Body of pancreas (tissue), 4 donors: ENCODE measurements at regions not wholly inside any gene's neighbourhood (a gene's known extent, or its start where the extent isn't known, plus 50 kb on each side); places are given as distances from the start of the nearest gene placed in this dataset.

Experiments
- ATAC-seq: fragments of 150-250 bp; one replicate; pipeline ENCODE4 v1.9.1; 2016
- DNase-seq, 4 donors: peaks; one replicate each; pipeline ENCODE4 v3.0.0-alpha.2; 2019
- H3K27ac ChIP-seq, 4 donors: fragments of 200-600 bp; sonication (generic); 1 replicate in 3 of 4; 2 replicates in 1 of 4; pipeline versions ENCODE4 v1.5.1 to v1.6.1; 2016 to 2019; ENCODE audit warnings: mild to moderate bottlenecking in 1 of 4, mixed read lengths in 1 of 4, moderate library complexity in 1 of 4
- H3K27me3 ChIP-seq, 2 donors: fragments of 200-600 bp; sonication (generic); one replicate each; pipeline ENCODE4 v1.6.0; 2016; ENCODE audit warnings: mild to moderate bottlenecking in 1 of 2
- H3K36me3 ChIP-seq, 2 donors: fragments of 200-600 bp; sonication (generic); replicated peaks in 1 of 2; 2 replicates each; pipeline ENCODE4 v1.5.1; 2016; ENCODE audit warnings: low read depth in 2 of 2; ENCODE audit not compliant: insufficient read depth in 1 of 2
- H3K4me1 ChIP-seq: fragments of 200-600 bp; sonication (generic); one replicate; pipeline ENCODE4 v1.6.0; 2016
- H3K4me3 ChIP-seq, 2 donors: fragments of 200-600 bp; sonication (generic); 1 replicate in 1 of 2; 2 replicates in 1 of 2; pipeline ENCODE4 v1.5.1; 2016 to 2019
- H3K9me3 ChIP-seq, 3 donors: fragments of 200-600 bp; sonication (generic); 1 replicate in 2 of 3; 2 replicates in 1 of 3; pipeline ENCODE4 v1.5.1; 2016
- CTCF ChIP-seq, 7 experiments: fragments of 450-650 bp in 4 of 7; fragments of 200-600 bp in 3 of 7; sonication (generic) in 3 of 7; IDR thresholded peaks; one replicate each; pipeline ENCODE4 v1.5.1; 2016 to 2019; ENCODE audit warnings: antibody characterized with exemption in 7 of 7
- POLR2A ChIP-seq, 3 donors: fragments of 450-650 bp; IDR thresholded peaks; one replicate each; pipeline ENCODE4 v1.6.1; 2016; ENCODE audit warnings: antibody characterized with exemption in 3 of 3, mild to moderate bottlenecking in 2 of 3
- WGBS, 2 donors: methylation state at CpG; one replicate each; pipeline ENCODE4 v1.1.5; 2017; 5-methylcytosine and 5-hydroxymethylcytosine counted together
- intact Hi-C: fragments of 100-400 bp; cut with DNase I; formaldehyde crosslinking; loops from one replicate; pipeline ENCODE4 v1.15.1; 2023

DNA sequence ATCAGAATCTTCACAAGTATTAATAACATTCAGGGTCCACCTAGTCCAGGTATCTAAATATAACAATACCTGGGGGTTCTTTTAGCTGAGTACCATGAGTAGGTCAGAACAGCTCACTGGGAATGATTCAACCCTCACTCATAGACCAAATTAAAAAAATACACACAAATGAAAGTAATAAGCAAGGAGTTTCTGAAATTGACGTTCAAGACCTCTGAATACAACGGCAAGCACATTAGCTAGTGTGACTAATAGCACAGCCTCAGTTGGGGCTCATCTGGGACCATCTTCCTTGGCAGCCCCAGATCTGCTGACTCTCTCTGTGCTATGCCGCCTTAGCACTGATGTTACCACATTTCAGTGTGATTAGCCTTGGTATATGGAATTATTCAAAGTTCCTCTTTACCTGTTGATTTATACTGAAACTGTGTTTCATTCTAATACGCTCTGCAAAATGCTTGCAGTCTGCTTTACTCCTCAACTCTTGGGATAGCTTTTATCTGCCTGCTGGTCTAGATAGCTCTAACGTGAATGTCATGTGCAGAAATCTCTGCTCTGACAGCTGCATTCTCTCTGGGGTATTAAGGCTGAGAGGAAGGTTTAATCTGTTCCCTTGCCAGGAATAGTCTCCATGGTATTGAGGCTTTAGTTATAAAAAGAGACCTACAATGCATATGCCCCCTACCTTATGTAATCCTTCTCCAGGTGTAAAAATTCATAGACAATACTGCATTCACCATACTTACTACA lies 153.3 kb downstream of the METTL4 start:
- Histone ChIP-seq H3K27me3 (no peaks in the 10 kb centered on the region), H3K9me3 (no peaks in the 10 kb centered on the region), H3K36me3 (no peaks in the 10 kb centered on the region), H3K4me1 (no peaks in the 10 kb centered on the region), H3K4me3 (no peak overlapping the region), H3K27ac (no peak overlapping the region)
- no peak for TF ChIP-seq POLR2A (IDR thresholded peaks at IDR 0.05)
- no peak for TF ChIP-seq CTCF (IDR thresholded peaks at IDR 0.05)
- ATAC-seq (no peak), DNase-seq (no peak)
- WGBS, 2 donors: 68 to 71% methylated on average over 5 of the region's 5 CpGs
- intact Hi-C loops: no loop called here

- Histone ChIP-seq H3K27ac (no peak overlapping the region), H3K27me3 (no peaks in the 10 kb centered on the region), H3K36me3 (no peaks in the 10 kb centered on the region), H3K4me3 (no peak overlapping the region), H3K9me3 (no peaks in the 10 kb centered on the region), H3K4me1 (no peaks in the 10 kb centered on the region)
- WGBS, 2 donors: 80 to 84% methylated on average over 4 of the region's 4 CpGs
- intact Hi-C loops: no loop called here
- ATAC-seq (no peak), DNase-seq (no peak)
- TF ChIP-seq POLR2A (IDR thresholded peaks at IDR 0.05): no peak
- TF ChIP-seq CTCF (IDR thresholded peaks at IDR 0.05): no peak
These were observed 150.9 kb downstream of the METTL4 start for GRCh38 chr18:2420367-2420766.

DNA sequence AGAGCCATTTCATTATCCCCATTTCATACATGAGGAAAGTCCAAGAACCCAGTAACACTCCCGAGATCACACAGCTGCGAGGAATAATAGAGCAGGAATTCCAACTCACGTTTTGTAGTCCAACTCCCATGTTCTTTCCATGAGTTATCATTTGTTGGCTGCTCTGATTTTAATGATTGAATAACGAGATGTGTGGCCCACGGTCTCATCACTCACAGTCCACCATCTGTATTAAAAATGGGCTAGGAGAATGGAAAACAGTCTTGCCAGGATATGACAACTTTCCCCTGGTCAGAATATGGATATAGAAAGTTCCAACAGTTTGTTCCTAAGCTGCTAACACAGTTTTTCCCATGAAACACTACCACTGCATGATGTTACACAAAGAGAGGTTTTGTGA lies 147.5 kb downstream of the METTL4 start:
- Histone ChIP-seq H3K4me1 (no peaks in the 10 kb centered on the region), H3K9me3 (no peaks in the 10 kb centered on the region), H3K4me3 (no peak overlapping the region), H3K36me3 (no peaks in the 10 kb centered on the region), H3K27ac (no peak overlapping the region), H3K27me3 (no peaks in the 10 kb centered on the region)
- intact Hi-C loops: no loop called here
- TF ChIP-seq POLR2A (IDR thresholded peaks at IDR 0.05) (no peak), CTCF (IDR thresholded peaks at IDR 0.05) (no peak)
- no peak for ATAC-seq
- 44 to 67% methylated on average over 5 of the region's 5 CpGs for WGBS, 2 donors
- no peak for DNase-seq

DNA sequence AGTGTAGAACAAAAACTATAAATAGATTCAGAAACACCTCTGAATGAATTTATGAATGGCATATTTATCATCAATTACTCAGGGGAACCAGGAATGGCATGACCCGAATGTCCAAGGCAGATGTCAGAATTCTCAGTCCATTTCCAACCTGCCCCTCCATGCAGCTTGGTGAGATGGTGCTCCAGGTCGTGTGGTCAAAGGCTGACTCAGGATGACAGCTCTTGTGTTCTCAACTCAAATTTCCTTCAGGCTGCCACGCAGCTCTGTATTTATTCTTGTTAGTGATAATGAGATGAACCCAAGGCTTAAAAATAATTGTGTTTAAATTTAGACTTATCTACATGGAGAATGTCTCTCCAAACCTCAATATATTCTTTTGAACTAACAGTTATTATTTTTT lies 146.9 kb downstream of the METTL4 start:
- Histone ChIP-seq H3K27me3 (no peaks in the 10 kb centered on the region), H3K9me3 (no peaks in the 10 kb centered on the region), H3K4me1 (no peaks in the 10 kb centered on the region), H3K4me3 (no peak overlapping the region), H3K36me3 (no peaks in the 10 kb centered on the region), H3K27ac (no peak overlapping the region)
- WGBS, 2 donors: 11 to 24% methylated on average over 3 of the region's 3 CpGs
- ATAC-seq (no peak), DNase-seq (no peak)
- TF ChIP-seq POLR2A (IDR thresholded peaks at IDR 0.05): no peak
- TF ChIP-seq CTCF (IDR thresholded peaks at IDR 0.05): no peak
- intact Hi-C loops: no loop called here
